ENCODE measurements at regions not wholly inside any gene's neighbourhood (a gene's known extent, or its start where the extent isn't known, plus 50 kb on each side); places are given as distances from the start of the nearest gene placed in this dataset.

DNA sequence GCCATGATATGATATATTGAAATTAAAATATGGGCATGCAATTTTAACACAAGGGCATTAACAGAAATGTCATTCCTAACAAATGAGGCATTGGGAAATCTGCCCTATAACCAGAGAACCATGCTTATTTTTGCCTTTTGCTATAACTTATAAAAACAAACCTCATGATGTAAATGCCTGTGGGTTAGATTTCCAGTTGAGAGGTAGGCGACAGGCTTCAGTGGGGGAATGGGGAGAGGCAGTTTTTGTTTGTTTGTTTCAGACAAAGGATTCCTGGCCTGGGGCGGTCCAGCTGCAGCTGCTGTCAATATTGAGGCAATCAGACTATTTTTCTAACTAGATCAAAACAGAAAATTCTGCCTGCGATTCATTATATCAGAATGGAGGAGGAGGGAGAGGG is 490.4 kb upstream of the CFAP20DC start:
- DNase-seq = no peak

GRCh38 chr3:59538753-59539432 is 489.1 kb upstream of the CFAP20DC start:
- no peak for DNase-seq

GRCh38 chr3:59535791-59536221 is 486.0 kb upstream of the CFAP20DC start:
- no peak for DNase-seq

DNA sequence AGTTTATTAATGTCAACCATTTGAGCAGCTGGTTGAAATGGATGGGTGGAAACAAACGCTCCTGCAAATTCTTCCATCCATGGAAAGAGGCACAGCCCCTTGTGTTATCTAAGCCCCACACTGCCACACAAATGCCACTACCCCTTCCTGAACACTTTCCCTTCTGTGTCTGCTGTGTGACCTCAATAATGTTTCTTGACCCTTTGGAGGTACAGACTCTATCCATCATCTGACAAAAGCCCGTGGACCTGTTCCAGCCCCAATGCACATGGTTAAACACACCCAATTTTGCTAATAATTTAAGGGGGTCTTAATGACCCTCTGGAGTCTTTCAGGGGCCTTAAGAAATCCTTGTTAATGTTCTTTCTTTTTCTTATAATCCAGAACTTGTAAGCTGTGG is 482.2 kb upstream of the CFAP20DC start:
- no peak for DNase-seq

DNA sequence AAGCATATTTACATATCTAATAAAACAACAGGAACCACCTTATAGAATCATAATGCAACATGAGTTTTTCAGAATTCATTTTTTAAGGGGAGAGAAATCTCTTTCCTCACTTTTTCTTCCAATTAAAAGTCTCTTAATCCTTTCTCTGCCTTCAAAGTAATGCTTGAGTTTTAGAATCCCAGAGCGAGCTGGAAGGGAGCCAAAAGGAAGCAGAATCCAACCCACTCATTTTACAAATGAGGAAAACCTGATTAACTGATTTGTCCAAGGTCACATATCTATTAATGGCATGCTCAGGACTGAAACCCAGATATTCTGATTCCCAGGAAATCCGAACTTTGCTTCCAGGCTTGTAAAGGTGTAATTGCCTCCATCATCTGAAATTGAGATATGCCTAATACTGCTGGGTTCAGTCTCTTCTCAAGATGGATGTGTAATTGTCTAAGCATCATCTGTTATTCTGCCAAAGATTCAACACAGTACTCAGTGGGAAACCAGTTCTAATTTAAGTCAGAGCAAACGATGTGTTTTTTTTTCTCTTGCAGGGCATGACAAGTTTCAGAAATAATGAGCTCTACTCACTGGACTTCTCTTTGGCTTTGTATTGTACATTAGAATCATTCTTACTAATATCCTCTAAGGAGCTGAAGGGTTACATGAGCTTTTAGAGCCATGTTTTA is 481.4 kb upstream of the CFAP20DC start:
- DNase-seq = no peak

DNA sequence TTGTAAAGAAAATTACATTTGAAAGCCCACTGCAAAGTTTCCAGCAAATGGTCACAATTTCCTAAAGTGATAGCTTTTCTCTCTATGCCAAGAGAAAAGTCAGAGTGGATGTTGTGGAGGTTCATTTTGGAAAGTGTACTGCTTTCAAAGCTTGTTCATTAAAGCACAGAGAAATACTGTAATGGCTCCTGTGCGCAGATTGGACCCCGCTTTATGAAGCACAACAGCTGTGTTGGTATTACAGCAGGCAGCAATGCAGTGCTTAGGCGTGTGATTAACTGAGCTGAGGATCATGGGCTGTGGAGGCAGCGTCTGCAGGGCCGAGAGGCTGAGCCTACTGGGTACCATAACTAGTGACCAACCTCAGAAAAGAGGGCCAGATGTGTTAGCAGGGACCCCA is 478.4 kb upstream of the CFAP20DC start:
- DNase-seq = no peak

DNA sequence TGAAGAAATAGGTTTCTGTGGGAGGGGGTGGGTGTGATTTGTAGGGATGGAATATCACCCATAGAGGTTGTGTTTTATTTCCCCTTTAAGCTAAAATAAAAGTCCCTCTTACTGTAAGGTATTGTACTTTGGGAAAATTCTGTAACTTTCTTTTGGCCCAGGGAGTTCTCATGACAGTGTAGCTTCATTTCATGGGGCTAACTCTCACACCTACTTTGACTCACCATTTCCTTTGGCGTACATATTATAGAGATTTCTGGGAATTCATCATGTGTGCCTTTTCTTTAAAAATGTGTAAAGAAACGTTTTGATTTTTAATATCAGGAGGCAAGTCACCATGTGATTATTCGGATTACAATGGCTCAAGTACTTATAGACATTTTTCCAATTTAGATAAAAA is 477.7 kb upstream of the CFAP20DC start:
- no peak for DNase-seq

DNA sequence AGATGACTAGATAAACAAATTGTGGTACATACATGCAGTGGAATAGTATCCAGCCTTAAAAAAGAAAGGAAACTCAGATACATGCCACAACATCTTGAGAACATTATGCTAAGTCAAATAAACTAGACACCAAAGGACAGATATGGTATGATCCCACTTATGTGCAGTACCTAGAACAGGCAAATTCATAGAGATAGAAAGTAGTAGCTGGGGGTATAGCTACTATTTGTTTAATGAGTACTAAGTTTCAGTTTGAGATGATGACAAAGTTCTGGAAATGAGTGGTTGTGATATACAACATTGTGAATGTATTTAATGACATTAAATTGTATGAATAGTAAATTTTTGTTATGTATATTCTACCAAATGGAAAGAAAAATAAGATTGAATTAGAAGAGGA is 477.2 kb upstream of the CFAP20DC start:
- no peak for DNase-seq

DNA sequence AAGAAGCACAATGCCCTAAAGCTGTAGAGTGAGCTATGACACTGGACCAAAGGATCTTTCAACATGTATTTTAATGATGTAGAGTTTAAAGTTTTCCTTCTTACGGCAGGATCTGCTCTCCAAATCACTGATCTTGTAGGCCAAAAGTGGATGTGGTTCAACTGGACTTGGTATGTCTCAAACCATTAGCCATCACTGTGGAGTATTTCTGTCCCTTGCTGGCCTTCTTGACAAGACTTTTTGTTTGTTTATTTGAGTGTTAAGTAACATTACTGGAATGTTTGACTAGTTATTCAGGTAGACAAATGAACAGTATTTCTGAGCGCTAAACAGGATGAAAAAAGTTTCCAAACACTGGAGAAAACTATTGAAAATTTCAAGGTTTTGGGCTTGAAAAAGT is 472.7 kb upstream of the CFAP20DC start:
- DNase-seq = no peak

DNA sequence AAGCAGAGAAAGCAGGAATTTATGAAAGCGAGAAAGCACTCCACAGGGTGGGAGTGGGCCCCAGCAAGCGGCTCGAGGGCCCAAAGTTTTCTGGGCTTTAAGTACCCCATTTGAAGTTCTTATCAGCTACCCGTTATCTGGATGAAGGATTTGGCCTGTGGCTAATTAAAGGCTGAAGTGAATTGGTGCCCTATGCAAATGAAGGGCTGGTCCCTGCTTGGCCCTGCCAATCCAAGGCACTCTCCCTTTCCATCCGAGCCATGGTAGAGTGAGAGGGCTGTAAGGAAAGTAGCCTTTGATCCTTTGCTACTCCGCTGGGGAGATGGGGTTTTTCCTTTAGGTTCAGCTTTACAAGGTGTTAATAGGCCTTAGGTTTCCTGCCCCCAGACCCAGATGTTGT is 469.3 kb upstream of the CFAP20DC start:
- DNase-seq = no peak

DNA sequence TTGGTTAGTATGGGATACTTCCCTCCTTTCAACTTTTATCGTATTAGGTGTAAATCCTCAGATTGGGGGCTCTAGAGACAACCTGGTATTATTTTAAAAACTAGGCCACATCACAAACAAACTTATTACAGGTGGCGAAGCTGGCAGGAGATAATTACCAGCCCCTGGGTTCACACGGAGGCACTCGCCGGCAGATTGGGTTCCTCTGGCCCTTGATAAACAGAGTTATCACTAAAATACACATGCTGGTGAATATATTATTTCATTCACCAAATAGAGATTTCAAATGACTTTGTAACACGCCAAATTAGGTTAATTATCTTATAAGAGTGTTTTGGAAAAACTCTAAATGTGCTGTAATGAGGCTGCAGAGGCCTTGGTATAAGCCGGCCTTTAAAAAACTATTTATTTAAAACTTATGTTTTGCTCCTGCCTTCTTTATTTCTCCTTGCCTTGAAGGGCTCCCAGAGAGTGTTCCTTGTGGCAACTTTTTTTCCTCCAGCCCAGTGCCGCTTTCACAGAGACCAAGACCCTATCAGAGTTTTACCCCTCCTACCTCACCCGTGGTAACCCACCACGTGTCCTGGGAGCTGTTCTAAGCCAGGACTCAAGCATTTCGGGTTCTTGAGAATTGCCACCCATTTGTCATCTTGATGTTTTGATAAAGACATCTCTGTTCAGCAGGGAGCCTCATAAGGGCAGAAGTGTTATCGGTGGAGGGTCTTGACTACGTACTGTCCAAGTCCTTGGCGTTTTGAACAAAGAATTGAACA is 468.6 kb upstream of the CFAP20DC start:
- no peak for DNase-seq

GRCh38 chr3:59517388-59517787 is 467.6 kb upstream of the CFAP20DC start:
- no peak for DNase-seq

DNA sequence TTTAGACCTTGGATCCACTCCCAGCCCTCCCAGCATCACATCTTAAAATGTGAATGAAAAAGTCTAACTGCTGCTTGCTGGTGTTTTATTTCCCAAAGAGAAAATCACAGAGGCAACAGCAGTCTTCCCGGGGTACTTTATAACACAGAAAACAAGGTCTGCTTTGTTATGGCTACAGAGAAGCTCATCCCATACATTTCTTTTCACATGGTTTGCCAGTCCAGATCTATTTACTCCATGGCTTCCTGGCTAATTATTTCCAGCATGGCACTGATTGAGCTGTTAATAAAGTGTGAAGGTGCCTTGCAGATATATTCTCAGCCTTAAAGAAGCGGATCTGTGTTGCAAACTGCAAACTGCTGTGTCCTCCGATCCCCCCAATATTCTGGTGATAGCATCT is 466.1 kb upstream of the CFAP20DC start:
- DNase-seq = no peak

DNA sequence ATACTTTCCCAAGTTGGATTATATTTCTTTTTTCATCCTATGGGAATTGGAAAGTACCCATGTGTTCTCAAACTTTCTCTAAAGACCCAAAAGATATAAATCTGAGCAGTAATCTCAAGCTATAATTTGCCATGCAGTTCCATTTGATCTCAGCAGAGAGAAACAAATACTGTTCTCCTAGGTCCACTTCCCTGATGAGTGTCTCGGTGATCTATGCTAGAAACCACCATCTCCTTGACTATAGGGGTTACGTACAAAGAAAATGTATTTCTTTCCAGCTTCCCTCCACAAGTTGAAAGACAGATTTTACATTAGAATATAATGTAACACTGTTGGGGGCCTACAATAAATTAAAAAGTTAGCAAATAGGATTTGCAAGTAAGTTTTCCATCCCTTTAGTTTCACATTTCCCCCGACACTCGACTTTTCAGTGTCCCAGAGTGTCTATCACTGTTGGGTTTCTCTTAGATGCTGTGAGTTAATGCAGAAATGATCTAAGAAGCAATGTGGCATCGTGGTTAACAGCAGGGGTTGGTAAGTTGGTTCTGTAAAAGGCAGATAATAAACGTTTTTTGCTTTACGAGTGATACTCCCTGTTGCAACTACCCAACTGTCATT is 465.1 kb upstream of the CFAP20DC start:
- no peak for DNase-seq

GRCh38 chr3:59513570-59513969 is 463.7 kb upstream of the CFAP20DC start:
- DNase-seq = no peak

- no peak for DNase-seq
Observed at GRCh38 chr3:59512066-59512465, 462.2 kb upstream of the CFAP20DC start.

GRCh38 chr3:59510576-59510975 is 460.8 kb upstream of the CFAP20DC start:
- no peak for DNase-seq

- DNase-seq = no peak
Observed at GRCh38 chr3:59508273-59508672, 458.4 kb upstream of the CFAP20DC start.

DNA sequence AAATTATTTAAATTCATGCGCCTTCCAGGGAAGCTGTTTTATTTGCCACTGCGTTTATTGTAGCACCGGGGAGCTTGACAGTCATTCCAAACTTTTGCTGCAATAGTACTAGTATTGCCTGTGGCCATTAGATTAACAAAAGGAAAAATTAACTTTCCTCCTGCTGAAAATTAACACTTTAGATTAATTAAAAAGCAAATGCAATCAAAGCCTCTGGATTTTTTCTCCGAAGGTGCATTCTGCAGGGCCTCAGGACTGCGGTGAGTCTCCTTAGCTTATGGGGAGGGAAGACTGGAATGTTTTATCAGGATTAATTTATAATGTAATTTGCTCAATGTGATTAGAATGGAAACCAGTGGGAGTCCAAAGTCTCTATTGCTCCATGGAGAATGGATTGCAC is 456.4 kb upstream of the CFAP20DC start:
- DNase-seq = no peak

DNA sequence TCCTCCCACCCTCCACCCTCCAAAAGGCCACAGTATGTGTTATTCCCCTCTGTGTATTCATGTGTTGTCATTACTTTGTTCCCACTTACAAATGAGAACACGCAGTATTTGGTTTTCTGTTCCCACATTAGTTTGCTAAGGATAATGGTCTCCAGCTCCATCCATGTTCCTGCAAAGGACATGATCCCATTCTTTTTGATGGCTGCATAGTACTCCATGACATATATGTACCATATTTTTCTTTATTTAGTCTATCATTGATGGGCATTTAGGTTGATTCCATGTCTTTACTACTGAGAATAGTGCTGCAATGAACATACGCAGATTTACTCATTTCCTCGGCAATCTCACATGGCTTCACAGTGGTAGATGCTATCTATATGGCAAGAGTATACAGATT is 453.6 kb upstream of the CFAP20DC start:
- no peak for DNase-seq

GRCh38 chr3:59502806-59503205 is 453.0 kb upstream of the CFAP20DC start:
- no peak for DNase-seq

DNA sequence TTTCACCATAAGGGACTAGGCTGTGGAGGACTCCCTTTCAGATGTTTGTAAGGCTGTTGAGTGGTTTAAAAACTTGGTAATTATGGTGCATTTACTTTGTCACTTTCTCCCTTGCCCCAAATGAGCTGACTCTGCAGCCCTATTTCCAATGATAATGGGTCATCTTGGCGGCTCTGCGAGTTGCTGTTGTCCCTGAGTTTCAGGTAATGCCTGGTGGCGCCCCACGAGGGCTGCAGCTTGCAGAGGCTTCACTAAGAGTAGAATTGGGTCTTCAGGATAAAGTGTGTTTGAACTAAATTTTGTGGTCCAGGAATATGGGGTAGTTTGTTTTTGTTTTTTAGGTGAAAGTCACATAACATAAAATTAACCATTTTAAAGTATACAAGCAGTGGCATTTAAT is 450.1 kb upstream of the CFAP20DC start:
- no peak for DNase-seq

DNA sequence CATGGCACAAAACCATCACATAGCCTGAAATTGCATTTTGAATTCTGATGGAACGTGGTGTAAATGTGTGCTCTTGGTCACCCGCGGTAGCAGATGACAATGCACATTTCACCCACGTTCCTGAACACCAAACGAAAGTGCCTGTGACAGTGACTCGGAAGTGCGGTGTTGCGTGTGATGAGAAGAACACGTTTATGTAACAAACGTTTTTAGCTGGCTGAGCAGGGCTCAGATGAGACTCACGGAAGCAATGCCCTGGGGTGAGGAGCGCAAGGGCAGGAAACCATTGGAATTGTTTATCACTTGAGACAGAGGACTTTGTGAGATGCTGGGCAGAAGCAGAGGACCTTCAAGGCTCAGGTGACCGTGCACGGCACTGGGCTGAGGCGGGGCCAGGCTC is 449.2 kb upstream of the CFAP20DC start:
- DNase-seq = no peak

- no peak for DNase-seq
Observed at GRCh38 chr3:59496250-59496649, 446.4 kb upstream of the CFAP20DC start.

All from NCI-H2029 (cell line).